Skin epidermis (tissue), 12 donors: ENCODE measurements at regions not wholly inside any gene's neighbourhood (a gene's known extent, or its start where the extent isn't known, plus 50 kb on each side); places are given as distances from the start of the nearest gene placed in this dataset.

Experiments used
- H3K27ac ChIP-seq, 21 experiments: fragments of 200-600 bp; sonication (generic) in 11 of 21; one replicate each; pipeline ENCODE4 v1.5.0; 2020; ENCODE audit warnings: mild to moderate bottlenecking in 3 of 21, inconsistent platforms in 2 of 21, moderate library complexity in 2 of 21
- H3K4me3 ChIP-seq, 7 experiments: fragments of 200-600 bp; sonication (generic) in 2 of 7; one replicate each; pipeline ENCODE4 v1.5.0; 2020; ENCODE audit warnings: inconsistent platforms in 2 of 7, mild to moderate bottlenecking in 2 of 7, moderate library complexity in 1 of 7

DNA sequence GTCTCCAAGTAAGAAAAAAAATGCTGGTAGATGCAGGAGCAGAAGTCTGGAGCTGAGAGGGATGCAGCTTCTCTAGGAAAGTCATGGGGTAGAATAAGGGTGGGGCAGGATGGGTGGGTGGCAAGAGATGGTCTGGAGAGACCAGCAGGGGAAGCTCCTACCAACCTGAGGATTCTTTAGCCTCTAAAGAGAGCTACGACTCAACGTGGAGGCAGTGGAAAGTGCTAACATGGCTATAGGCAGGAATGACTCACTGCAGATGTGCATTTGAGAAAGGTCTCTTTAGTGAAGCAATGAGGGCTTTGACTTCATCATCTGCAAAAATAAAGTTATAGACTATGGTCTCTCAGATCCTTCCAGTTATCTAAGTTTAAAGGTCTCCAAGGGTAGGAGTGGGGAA is 722.8 kb upstream of the RAB6C start:
- Histone ChIP-seq H3K4me3 (no peak overlapping the region), H3K27ac (no peak overlapping the region)

DNA sequence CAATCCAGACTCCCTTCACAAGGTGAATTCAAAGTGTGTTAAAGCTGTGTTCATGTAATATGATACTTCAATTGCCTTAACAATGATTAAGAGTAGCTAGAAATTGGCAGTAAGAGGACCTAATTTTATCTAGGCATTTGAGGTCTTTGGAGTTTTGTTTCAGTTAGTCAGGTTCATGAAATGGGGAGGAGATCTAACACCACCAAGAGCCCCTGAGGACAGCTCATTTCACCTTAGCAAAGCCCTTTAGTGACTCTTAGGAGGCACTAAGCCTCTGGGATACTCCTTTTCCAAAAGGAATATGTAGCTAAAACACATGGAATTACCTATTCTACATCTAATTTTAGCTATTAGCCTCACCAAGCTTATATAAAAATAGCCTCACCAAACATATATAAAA is 716.5 kb upstream of the RAB6C start:
- Histone ChIP-seq H3K27ac (no peak overlapping the region), H3K4me3 (no peak overlapping the region)

DNA sequence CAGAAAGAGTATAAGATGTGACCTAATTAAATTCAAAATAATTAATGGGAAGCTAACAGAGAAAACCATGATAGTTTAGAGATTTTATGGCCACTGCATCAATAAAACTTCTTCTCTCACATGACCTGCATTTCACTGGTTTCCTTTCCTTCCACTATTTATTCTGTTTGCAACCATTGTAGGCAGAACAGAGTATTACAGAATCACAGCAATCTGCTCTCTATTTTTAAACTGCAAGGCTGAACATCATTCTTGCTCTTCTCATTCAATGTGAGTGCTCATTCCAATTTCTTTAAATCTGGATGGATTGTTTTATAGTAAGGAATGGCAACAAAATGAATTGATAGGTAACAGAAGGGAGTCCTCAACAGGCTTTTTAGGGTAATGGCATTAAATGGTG is 715.5 kb upstream of the RAB6C start:
- Histone ChIP-seq H3K27ac (no peak overlapping the region), H3K4me3 (no peak overlapping the region)

DNA sequence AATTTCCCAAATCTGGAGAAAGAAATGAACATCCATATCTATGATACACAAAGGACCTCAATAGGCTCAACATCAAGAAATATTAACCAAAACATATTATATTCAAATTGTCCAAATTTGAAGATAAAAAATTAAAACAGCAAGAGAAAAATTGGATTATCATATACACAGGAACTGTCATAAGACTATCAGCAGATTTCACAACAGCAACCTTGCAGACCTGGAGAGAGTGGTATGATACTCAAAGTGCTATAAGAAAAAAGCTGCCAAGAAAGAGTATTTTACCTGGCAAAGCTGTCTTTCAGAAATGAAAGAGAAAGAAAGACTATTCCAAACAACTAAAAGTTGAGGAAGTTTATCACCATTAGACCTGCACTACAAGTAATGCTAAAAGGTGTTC is 711.9 kb upstream of the RAB6C start:
- no peak overlapping the region for H3K4me3 ChIP-seq
- no peak overlapping the region for H3K27ac ChIP-seq

DNA sequence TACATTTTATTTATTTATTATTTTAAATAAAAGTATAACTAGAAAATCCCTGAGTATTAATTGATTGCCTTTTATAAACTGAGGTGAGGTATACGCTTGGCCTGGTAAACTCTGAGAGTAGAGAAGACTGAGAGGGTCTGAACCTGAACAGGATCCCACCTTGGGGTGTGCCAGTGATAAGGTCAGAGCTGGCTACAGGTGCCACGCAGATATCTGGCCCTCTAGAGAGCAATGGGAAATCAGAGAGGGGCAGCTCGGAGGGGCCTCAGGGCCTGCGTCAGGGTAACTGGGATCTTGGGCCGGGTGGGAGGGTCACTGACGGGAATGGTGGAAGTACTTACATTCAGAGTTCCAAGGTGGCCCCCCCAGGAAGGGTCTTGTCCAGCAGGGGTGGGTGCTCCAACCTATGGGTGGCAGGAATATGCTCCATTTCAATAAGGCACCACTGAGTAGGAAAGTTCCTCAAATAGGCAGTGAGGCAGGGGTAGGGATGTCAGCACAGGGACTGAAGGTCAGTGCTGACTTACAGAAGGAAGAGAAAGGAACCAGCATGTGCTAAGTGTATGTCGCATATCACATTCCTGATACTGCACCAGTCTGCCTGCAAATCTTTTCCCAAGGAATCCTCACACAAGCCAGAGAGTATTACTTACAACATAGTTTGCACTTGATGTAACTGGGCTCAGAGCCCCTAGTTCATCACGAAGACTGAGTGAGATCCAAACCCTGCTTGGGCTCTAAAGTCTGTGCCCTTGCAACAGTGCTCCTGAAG is 706.0 kb upstream of the RAB6C start:
- Histone ChIP-seq H3K4me3 (no peak overlapping the region), H3K27ac (no peak overlapping the region)

DNA sequence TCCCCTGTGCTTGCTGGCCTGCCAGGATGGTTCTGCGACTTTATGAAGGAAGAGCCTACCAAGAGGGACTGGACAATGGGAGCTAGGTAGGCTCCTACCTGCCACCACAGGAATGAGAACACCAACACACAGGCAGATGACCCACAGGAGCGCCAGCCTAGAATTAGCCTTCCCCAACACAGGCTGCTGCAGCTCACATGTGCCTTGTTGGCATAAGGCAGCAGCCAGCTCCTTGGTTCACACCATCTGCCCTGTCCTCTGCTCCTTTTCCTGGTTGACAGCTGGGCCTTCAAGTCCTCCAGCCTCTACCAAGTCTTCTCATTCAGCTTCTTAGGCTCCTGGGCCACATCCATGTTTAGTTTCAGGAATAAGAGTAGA is 705.4 kb upstream of the RAB6C start:
- Histone ChIP-seq H3K4me3 (no peak overlapping the region), H3K27ac (no peak overlapping the region)

DNA sequence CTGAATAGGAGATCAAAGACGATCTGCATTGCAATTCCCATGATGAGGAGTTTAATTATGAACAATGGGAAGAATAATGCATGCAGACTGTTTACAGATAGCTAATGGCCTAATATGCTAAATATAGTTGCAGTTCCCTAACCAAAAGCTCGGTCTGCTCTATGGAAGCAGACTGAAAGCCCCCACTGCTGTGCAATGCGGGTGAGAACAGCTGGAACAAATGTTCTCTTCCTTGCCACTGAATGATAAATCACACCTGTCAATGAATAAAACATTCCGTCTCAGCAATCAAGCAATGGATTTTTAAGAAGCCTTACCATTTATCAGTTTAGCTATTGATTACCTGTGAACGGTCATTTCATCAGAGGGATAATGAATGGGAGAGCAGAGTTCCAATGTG is 704.5 kb upstream of the RAB6C start:
- Histone ChIP-seq H3K4me3 (no peak overlapping the region), H3K27ac (no peak overlapping the region)

DNA sequence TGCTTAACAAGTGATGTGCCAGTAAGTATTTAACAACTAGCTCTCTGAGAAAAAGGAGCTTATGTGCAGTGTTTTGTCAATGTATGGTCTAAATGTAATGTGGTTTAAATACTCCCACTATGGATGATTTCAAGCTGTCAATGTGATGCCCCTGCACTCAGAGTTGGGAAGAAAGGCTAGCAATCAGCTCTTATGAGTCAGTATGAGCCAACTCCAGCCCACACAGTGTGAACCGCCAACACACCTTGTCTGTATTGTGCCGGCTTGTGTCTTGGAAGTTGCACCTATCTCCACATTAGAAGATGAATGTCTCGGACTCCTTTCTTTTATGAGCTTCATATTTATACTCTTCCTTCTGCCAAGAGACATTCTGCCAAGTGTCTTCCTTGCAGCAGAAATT is 703.8 kb upstream of the RAB6C start:
- no peak overlapping the region for H3K27ac ChIP-seq

DNA sequence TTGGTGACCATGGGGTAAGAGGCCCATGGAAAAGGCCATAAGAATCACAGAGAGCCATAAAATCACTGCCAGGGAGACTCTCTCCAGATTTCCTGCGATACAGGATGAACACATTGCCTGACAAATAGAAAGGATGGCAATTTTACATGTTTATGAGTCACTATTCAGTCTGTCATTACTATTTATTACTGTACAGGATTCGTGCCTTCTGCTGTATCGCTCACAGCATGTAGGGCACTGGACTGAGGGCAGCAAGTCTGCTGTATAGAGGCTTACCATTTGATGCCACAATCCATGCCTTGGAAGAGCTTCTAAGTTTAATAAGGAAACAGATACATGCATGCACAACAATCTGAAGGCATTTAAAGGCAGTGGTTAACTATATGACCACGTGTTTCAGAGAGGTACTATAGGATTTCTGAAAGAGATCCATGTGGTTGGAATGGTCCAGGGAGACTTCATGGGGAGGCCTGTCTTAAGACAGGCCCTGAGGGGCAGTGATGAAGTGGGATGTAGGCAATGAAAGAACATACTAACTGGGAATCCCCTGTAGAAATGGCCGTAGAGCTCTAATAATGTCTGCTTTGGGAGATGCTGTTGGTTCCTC is 702.4 kb upstream of the RAB6C start:
- Histone ChIP-seq H3K4me3 (no peak overlapping the region), H3K27ac (no peak overlapping the region)

More for the DNA sequence above, 703.8 kb upstream of the RAB6C start:
- H3K4me3 ChIP-seq, result no peak overlapping the region

DNA sequence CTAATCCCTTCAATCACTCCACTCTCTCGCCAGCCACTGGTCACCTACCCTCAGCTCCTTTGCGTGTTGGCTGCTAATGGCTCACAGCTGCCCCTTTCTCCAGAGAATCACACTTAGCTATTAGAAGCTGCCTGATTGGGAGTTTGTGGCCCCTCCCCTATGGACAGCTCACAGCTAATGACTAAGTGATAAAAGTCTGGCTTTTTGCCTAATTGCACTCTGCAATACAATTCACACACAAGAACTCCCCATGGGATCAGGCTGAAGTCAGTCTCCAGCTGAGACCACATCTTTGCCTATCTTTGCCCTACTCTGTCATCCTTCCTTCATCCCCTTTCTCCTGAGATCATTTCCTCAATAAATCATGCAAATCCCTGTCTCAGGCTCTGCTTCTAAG is 701.9 kb upstream of the RAB6C start:
- no peak overlapping the region for H3K27ac ChIP-seq

DNA sequence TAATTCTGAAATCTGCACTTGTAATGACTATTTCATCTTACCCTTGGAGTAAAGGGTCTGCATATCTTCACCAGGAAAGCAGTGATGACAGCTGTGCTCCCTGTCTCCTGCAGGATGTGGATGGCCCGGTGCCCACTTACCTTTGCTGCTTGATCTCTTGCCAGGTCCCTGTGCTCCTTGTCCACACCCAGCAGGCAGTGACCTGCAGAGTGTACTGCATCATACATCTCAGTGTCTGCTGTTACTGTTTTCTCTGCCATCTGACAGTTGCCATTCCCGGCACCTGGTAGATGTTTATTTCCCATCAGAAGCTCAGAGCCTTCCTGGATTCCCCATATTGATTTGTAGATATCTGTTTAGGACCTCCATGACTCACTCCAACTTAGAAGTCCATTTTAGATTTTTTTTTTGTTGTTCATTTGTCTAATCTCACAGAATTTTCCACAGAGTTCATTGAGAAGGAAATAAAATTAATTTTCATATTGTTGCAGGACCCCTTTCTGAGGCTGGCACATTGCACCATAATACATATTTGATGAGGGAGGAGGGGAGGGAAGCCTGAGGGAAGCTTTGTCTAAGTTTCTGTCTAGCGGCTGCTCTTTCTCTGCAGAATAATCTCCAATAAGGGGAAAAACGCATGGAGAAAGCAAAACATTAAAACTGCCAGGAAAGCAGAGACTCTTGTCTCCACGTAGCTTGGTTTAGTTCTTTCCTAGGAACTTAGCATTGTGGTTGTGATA is 697.5 kb upstream of the RAB6C start:
- no peak overlapping the region for H3K27ac ChIP-seq
- no peak overlapping the region for H3K4me3 ChIP-seq

More for the DNA sequence above, 701.9 kb upstream of the RAB6C start:
- H3K4me3 ChIP-seq, result no peak overlapping the region

DNA sequence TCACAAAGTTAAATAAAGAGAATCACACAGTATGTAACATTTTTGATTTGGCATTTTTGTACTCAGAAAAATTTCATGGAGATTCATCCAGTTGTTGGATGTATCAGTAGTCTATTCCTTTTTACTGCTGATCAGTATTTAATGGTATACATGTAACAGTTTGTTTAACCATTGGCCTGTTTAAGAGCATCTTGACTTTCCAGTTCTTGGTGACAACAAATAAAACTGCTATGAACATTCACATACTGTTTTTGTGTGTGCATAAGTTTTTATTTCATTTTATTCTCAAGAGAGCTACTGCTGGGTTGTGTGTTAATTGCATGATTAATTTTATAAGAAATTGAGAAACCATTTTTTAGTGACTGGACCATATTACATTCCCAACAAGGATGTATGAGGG is 694.5 kb upstream of the RAB6C start:
- Histone ChIP-seq H3K4me3 (no peak overlapping the region), H3K27ac (no peak overlapping the region)

DNA sequence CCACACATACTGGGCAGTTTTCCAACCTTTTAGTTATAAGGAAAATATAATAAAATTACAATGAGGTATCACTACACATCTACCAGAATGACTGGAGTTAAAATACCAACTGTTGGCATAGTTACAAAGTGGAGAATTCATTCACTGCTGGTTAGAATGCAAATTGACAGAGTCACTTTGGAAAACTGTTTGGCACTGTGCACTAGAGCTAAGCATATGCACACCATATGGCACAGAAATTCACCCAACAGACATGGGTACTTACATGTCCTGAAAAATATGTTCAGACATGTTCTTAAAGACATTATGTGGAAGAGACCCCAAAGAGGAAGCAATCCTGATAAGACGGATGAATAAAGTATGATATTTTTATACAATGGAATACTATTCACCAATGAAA is 686.1 kb upstream of the RAB6C start:
- Histone ChIP-seq H3K27ac (no peak overlapping the region), H3K4me3 (no peak overlapping the region)

DNA sequence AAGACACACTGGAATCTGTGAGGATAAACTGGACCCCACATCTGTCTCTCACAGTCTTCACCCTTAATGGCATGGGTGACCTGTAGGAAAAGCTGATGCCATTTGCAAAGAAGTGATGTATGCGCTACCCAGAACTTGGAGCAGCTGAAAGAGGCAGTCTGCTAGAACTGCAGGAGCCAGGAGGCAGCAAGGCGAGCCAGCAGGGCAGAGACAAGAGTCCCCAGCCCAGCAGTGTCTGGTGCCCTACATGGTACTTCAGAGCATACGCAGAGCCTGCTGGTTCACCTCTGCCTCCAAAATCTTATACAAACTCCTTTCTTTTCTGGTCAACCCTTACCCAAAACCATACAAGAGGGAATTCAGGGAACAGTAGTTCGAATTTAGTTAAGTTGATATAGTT is 683.1 kb upstream of the RAB6C start:
- Histone ChIP-seq H3K27ac (no peak overlapping the region), H3K4me3 (no peak overlapping the region)

DNA sequence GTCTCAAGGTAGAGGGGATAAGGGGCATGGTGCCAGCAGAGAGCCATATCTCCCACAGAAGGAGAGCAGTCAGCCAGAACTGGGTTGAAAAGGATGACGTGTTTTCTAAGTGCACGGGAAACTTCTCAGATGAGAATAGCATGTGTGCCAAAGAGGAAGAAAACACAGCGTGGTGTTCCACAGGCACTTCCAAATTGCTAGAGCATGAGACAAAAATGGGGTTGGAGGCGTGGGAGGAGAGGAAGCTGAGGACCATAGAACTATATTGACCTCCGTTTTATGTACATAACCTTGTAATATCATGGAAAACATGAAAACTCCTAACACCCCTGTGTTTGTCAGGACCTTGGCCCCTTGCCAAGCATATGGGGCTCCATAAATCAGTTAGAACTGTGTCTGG is 682.7 kb upstream of the RAB6C start:
- no peak overlapping the region for H3K4me3 ChIP-seq
- H3K27ac ChIP-seq, result no peak overlapping the region

DNA sequence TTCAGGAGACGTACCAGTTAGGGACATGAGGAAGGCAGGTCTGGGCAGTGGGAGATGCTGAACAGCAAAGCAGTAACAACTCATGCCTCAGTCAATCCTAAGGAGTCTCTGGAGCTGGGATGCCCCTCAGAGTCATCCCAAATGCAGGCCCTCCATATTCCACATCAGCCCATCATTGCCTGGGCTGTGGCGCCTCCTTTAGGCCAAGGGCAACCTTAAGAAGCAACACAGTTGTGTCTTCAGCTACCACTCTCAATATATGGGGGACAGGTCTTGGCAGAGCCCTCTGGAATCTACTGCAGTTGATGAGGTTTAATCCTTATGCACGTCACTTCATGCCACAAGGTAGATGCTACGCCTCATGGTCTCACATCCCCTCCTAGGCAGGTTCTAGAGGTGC is 682.0 kb upstream of the RAB6C start:
- no peak overlapping the region for H3K4me3 ChIP-seq
- H3K27ac ChIP-seq, result no peak overlapping the region

DNA sequence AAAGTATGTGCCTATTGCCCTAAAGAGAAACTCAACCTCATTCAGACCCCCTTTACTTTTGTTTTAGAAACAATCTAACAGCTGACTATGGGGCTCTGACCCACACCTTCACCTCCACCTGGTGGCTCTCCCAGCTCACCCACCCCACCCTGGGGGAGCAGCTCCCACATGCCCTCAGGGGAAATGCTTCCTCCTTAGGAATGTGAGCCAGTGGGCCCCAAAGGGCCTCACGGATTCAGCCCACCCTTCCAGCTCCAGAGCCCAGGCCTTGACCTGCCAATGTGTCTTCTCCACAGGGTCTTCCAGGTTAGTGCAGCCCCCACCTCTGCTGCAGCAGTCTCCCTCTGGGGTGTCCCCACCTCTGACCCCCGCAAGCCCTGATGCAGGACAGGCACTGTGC is 680.1 kb upstream of the RAB6C start:
- Histone ChIP-seq H3K27ac (no peak overlapping the region), H3K4me3 (no peak overlapping the region)

DNA sequence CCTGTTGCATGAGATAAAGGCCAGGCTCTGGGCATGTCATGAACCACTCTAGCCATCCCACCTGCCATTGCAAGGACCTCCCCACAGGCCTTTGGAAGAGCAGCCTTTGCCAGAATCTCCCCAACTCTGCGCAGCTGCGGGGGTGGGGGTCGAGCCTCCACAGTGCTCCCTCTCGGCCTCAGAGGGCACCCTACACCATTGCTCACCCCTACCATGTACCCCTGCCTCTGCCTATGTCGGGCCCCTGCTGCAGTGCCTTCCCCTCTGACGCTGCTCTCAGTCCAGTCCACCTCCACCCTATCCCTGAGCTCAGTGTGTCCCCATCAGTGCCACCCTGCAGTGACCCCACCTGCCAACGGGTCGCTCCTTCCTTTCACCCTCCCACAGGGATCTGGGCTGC is 679.7 kb upstream of the RAB6C start:
- no peak overlapping the region for H3K27ac ChIP-seq

DNA sequence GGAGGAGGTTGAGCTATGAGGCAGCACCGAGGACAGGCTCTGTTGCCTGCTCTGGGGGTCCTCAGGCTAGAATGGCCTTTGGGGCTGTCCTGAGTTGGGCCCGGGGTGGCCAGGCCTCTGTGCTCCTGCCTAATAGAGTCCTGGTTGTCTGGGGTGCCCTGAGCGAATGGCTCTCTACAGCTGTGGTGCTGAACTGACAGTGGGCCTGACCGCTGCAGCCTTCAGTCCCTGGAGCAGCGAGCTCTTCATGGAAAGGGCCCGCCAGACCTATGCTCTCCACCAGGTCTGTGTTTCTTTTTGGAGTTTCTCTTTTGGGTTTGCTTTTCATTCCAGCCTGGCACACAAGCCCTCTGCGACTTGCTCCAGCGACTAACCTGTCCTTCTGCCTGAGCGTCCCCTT is 679.0 kb upstream of the RAB6C start:
- H3K4me3 ChIP-seq, result no peak overlapping the region
- H3K27ac ChIP-seq, result no peak overlapping the region

More for the DNA sequence above, 679.7 kb upstream of the RAB6C start:
- H3K4me3 ChIP-seq, result no peak overlapping the region

DNA sequence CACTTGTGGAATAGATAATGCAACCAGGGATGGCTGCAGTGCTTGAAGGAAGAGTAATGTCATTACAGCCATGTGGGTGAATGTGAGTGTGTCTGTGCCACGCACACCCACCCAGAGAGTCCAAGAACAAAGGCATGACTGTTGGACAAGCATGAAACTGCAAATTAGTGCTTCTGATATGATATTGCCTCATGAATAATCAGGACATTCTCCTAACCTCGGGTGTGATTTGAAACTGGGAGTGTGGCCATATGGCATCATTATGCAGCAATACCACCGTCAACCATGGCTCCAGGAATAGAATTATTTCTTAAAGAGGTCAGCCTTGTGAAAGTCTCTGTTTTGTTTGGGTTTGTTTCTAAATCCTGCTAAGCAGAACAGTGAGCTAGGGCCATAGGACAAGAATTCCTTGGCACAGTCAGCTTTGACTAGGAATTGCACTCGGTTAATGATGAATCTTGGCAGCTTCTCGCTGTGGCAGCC is 678.0 kb upstream of the RAB6C start:
- no peak overlapping the region for H3K27ac ChIP-seq
- no peak overlapping the region for H3K4me3 ChIP-seq

DNA sequence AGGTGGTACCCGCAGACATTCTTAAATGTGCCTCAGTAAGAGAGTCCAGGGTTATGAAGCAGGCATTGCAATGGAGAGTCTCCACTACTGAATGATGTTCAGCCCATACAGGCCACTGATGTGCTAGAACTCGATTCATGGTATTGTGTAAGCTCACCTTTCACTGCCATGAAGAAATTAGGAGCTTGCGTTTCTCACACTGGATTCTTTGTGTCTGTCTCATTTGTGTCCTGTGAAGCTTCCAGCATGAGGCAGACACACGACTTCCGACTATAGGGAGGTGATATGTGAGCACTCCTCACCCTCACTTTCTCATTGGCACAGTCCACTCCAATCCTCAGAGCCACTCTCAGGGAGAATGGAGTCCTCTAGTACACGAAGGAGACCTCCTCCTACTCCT is 677.4 kb upstream of the RAB6C start:
- Histone ChIP-seq H3K27ac (peak overlapping the region in 1 of 21 experiments; percentile 16), H3K4me3 (no peak overlapping the region)
